Endothelial cell (in vitro differentiated cells): ENCODE measurements at regions not wholly inside any gene's neighbourhood (a gene's known extent, or its start where the extent isn't known, plus 50 kb on each side); places are given as distances from the start of the nearest gene placed in this dataset.

Experiments used
- DNase-seq: peaks from one replicate; pipeline ENCODE4 v3.0.0; 2021; ENCODE audit warnings: low spot score
- H3K27ac Mint-ChIP-seq: one replicate; pipeline ENCODE4 v1.8.0; 2021; ENCODE audit warnings: mixed read lengths, inconsistent platforms; ENCODE audit not compliant: unreplicated experiment
- H3K27me3 Mint-ChIP-seq: one replicate; pipeline ENCODE4 v1.8.0; 2021; ENCODE audit warnings: mild to moderate bottlenecking, moderate library complexity, mixed read lengths, inconsistent platforms; ENCODE audit not compliant: unreplicated experiment
- H3K36me3 Mint-ChIP-seq: one replicate; pipeline ENCODE4 v1.8.0; 2021; ENCODE audit warnings: mild to moderate bottlenecking, low read depth, mixed read lengths, inconsistent platforms; ENCODE audit not compliant: unreplicated experiment
- H3K4me1 Mint-ChIP-seq: one replicate; pipeline ENCODE4 v1.8.0; 2021; ENCODE audit warnings: mild to moderate bottlenecking, mixed read lengths, inconsistent platforms; ENCODE audit not compliant: unreplicated experiment
- H3K4me3 Mint-ChIP-seq: one replicate; pipeline ENCODE4 v1.8.0; 2021; ENCODE audit warnings: mild to moderate bottlenecking, mixed read lengths, inconsistent platforms; ENCODE audit not compliant: unreplicated experiment
- H3K9me3 Mint-ChIP-seq: one replicate; pipeline ENCODE4 v1.8.0; 2021; ENCODE audit warnings: mixed read lengths, inconsistent platforms; ENCODE audit not compliant: unreplicated experiment
- CTCF ChIP-seq: fragments of 200-600 bp; sonication (generic); IDR thresholded peaks from one replicate; pipeline ENCODE4 v1.5.0; 2021; ENCODE audit warnings: antibody characterized with exemption; ENCODE audit not compliant: unreplicated experiment

GRCh38 chr14:58972233-58973017, 216.0 kb upstream of the DAAM1 start:
- Mint-ChIP-seq H3K27me3 (peaks cover 1% of the 10 kb centered on the region), H3K4me3 (no peak overlapping the region), H3K9me3 (no peaks in the 10 kb centered on the region), H3K36me3 (no peaks in the 10 kb centered on the region), H3K27ac (no peak overlapping the region), H3K4me1 (peaks cover 2% of the 10 kb centered on the region)
- TF ChIP-seq CTCF = no peak
- DNase-seq = no peak

- DNase-seq = no peak
- Mint-ChIP-seq H3K4me1 (no peaks in the 10 kb centered on the region), H3K27me3 (peaks cover 1% of the 10 kb centered on the region)
These were observed 211.1 kb upstream of the DAAM1 start for GRCh38 chr14:58977366-58977765.

GRCh38 chr14:58978343-58978742, 210.1 kb upstream of the DAAM1 start:
- Mint-ChIP-seq H3K4me1 (no peaks in the 10 kb centered on the region), H3K27me3 (peaks cover 1% of the 10 kb centered on the region)

More at GRCh38 chr14:58977366-58977765, 211.1 kb upstream of the DAAM1 start:
- Mint-ChIP-seq H3K9me3 (no peaks in the 10 kb centered on the region), H3K27ac (no peak overlapping the region), H3K36me3 (no peaks in the 10 kb centered on the region), H3K4me3 (no peak overlapping the region)
- no peak for TF ChIP-seq CTCF

GRCh38 chr14:58979325-58979724, 209.1 kb upstream of the DAAM1 start:
- Mint-ChIP-seq H3K27me3 (peaks cover 1% of the 10 kb centered on the region), H3K4me3 (no peak overlapping the region), H3K9me3 (no peaks in the 10 kb centered on the region), H3K27ac (no peak overlapping the region), H3K4me1 (no peaks in the 10 kb centered on the region), H3K36me3 (no peaks in the 10 kb centered on the region)
- no peak for TF ChIP-seq CTCF
- no peak for DNase-seq

More at GRCh38 chr14:58978343-58978742, 210.1 kb upstream of the DAAM1 start:
- no peak for DNase-seq
- Mint-ChIP-seq H3K36me3 (no peaks in the 10 kb centered on the region), H3K9me3 (no peaks in the 10 kb centered on the region), H3K27ac (no peak overlapping the region), H3K4me3 (no peak overlapping the region)
- TF ChIP-seq CTCF = no peak

- H3K27ac Mint-ChIP-seq = no peak overlapping the region
- no peaks in the 10 kb centered on the region for H3K9me3 Mint-ChIP-seq
- no peaks in the 10 kb centered on the region for H3K27me3 Mint-ChIP-seq
- TF ChIP-seq CTCF = no peak
- no peak for DNase-seq
- no peak overlapping the region for H3K4me3 Mint-ChIP-seq
- H3K36me3 Mint-ChIP-seq = no peaks in the 10 kb centered on the region
- no peaks in the 10 kb centered on the region for H3K4me1 Mint-ChIP-seq
These were observed 206.6 kb upstream of the DAAM1 start for GRCh38 chr14:58981840-58982239.
